ENCODE measurements at regions not wholly inside any gene's neighbourhood (a gene's known extent, or its start where the extent isn't known, plus 50 kb on each side); places are given as distances from the start of the nearest gene placed in this dataset.

DNA sequence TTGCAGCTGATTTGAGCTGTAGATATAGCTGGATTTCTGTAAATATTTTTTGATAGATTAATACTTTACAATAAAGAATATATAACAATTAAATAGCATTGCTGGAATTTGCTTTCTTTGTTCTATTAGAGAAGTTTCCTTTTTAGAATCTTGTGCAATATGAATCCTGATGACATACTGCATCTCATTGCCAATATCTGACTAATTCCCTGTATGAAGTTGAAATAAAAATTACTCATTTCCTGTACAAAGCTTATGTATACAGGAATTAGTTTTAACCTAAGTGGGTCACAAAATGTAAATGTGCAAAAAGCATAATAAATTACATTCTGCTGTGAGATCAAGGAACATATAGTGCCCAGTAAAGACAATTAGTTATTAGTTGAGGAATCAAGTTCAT lies 72.8 kb upstream of the TMEFF2 start:
- DNase-seq = no peak

DNA sequence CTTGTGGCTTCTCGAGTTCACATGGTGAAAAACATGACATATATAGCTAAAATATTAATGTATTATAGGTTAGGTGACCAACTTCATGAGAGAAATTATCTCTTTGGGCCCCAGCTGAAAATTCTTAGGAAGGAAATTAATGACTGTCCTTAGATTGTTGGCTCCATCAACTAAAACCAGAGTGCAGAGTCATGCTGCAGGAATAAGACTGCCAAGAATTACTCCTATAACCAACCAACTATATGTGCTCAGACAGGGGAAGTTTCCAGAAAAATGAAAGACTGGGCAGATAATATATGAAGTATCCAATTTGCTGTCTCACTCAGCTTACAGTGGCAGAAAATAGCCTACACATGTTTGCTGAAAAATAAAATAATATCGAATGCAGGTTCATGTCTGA lies 71.0 kb upstream of the TMEFF2 start:
- DNase-seq = no peak

DNA sequence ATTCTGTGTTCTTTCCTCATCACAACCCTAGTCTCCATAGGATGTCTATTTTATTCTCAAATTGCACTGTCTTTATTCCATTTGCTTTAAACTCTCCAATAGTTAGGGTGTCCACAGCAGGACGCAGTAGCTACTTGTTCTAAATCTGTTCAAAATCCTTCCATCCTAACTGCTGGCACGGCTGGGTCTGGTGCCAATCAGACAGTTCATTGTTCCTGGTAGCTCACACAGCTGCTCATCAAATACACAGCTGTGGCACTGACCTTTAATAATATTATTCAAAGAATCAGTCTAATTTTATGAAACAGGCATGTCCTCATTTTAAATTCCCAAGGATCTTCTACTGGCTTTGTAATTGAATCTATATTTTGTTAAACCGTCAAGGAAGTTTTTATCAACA lies 59.7 kb upstream of the TMEFF2 start:
- DNase-seq = no peak

DNA sequence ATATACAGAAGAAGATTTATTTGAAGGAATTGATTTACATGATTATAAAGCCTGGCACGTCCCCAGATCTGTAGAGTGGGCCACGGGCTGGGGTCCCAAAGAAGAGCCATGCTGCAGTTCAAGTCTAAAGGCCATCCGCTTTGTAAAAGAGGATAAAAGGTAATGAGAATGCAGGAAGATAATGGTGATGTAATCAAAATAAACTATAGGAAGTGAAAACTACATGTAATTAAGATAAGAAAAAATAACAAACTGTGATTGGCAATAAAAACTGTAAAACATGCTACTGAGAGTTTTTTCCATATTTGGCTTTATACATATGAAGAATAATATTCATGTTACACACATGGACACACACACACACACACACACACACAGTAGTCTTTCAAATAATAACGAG lies 59.0 kb upstream of the TMEFF2 start:
- no peak for DNase-seq

DNA sequence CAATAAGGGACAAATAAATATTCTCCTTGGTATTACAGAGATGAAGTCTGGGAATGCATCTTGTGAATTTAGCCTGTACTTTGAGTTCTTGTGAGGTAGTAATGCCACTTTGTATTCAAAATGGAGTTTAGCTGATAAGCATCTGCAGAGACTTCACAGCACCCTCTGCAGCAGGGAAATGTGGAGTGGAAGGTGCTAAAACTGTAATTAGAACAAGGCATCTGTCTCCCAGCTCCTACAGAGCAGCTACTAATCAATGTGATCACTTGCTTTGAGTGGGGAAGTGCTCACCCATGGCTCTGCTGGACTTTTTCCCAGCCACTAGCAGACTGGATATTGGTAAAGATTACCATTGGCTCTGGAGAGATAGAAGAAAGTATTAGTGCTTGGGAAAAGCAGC lies 56.2 kb upstream of the TMEFF2 start:
- no peak for DNase-seq

DNA sequence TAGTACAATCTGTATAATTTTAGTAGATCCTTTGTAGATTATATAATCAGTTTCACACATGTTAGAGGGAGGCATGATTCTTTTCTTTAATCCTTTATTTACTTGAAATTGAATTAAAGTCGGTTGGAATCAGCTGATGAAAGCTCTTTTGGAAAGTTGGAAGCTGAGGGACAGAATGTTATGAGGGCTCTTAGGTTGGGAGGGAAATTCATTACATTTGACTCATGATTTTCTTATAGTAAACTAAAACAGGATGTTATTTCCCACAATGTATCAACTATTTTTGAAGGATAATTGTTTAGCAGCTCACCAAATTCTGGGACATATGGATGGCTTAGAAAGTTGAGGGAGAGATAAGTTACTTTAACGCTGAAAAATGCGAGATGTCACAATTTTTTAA lies 52.7 kb upstream of the TMEFF2 start:
- DNase-seq = no peak

DNA sequence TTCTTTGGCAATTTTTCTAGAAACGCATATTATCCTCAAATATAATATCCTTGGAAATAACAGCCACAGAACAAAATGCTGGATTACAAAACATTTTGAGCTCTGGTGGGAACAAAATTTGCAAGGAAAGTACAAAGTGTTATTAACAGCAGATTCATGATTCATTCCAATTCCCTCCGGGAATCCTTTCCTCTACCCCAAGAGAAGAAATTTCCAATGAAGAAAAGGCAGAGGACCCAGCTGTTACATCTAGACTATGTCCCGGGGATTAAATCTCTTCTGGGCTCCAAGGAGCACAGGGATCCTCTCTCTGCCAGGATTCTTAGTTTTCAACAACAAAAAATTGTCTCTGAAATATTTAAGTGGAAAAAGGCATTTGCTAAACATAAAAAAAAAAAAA lies 51.6 kb upstream of the TMEFF2 start:
- DNase-seq = no peak

DNA sequence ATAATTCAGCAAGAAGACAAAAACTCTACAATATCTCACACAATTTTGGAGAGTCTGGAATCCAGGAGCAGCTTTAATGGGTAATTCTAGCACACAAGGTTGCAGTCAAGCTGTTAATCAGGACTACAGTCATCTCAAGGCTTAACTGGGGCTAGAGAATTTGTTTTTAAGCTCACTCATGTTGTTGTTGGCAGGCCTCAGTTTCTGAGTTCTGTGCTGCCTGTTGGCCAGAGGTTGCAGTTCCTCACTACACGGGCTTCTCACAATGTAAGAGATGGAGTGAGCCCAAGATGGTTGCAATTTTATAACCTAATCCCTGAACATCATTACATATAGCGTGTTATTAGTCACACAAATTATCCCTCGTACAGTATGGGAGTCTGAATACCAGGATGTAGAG lies 50.6 kb upstream of the TMEFF2 start:
- no peak for DNase-seq
